Activated naive CD8-positive, alpha-beta T cell treated with anti-CD3 and anti-CD28 coated beads, Interleukin-2, amount 10 ng/mL, durations not matched to agents 7 days and 5 days (primary cell): ENCODE measurements at regions not wholly inside any gene's neighbourhood (a gene's known extent, or its start where the extent isn't known, plus 50 kb on each side); places are given as distances from the start of the nearest gene placed in this dataset.
"Not testable (repeated sequence)": the region's sequence is repeated elsewhere in the genome, so short reads cannot be mapped to it uniquely, and the experiment has no call there.

Experiments used
- ATAC-seq: fragments of 150-1000 bp; cut with Tn5 transposase; one replicate; pipeline ENCODE4 v1.10.0; 2021; ENCODE audit warnings: low read depth, moderate library complexity
- POLR2A ChIA-PET: fragments of 350-600 bp; sonication (Branson Sonifier 250); formaldehyde crosslinking; loops from one replicate; lab custom pipeline; 2021; ENCODE audit warnings: antibody characterized with exemption; lab: Charles Lee
- DNase-seq: peaks from one replicate; pipeline ENCODE4 v3.0.0; 2021
- H3K27ac Mint-ChIP-seq: one replicate; pipeline ENCODE4 v1.8.0; 2022; ENCODE audit warnings: mild to moderate bottlenecking, mixed read lengths
- H3K27me3 Mint-ChIP-seq: one replicate; pipeline ENCODE4 v1.8.0; 2022; ENCODE audit warnings: mild to moderate bottlenecking, moderate library complexity, mixed read lengths
- H3K36me3 Mint-ChIP-seq: one replicate; pipeline ENCODE4 v1.8.0; 2021; ENCODE audit warnings: mild to moderate bottlenecking, mixed read lengths
- H3K4me1 Mint-ChIP-seq: one replicate; pipeline ENCODE4 v1.8.0; 2021; ENCODE audit warnings: mixed read lengths
- H3K4me3 Mint-ChIP-seq: one replicate; pipeline ENCODE4 v1.8.0; 2022; ENCODE audit warnings: mild to moderate bottlenecking, moderate library complexity, mixed read lengths
- H3K9me3 Mint-ChIP-seq: one replicate; pipeline ENCODE4 v1.8.0; 2021; ENCODE audit warnings: mixed read lengths

GRCh38 chr9:85487872-85488271, 253.9 kb downstream of the AGTPBP1 start:
- Mint-ChIP-seq H3K4me1 (no peaks in the 10 kb centered on the region), H3K27ac (no peak overlapping the region), H3K9me3 (no peaks in the 10 kb centered on the region), H3K27me3 (peaks cover 10% of the 10 kb centered on the region), H3K36me3 (no peaks in the 10 kb centered on the region), H3K4me3 (no peak overlapping the region)
- POLR2A ChIA-PET: no interaction called here
- no peak for ATAC-seq
- no peak for DNase-seq

- no peaks in the 10 kb centered on the region for H3K4me1 Mint-ChIP-seq
Measured at GRCh38 chr9:85484235-85484634, 257.5 kb downstream of the AGTPBP1 start.

GRCh38 chr9:85483208-85483607, 258.5 kb downstream of the AGTPBP1 start:
- Mint-ChIP-seq H3K27me3 (peaks cover 20% of the 10 kb centered on the region), H3K9me3 (no peaks in the 10 kb centered on the region), H3K27ac (no peak overlapping the region), H3K4me3 (no peak overlapping the region), H3K36me3 (no peaks in the 10 kb centered on the region), H3K4me1 (no peaks in the 10 kb centered on the region)
- DNase-seq (no peak), ATAC-seq (no peak)
- POLR2A ChIA-PET: no interaction called here

More at GRCh38 chr9:85484235-85484634, 257.5 kb downstream of the AGTPBP1 start:
- Mint-ChIP-seq H3K4me3 (no peak overlapping the region), H3K36me3 (no peaks in the 10 kb centered on the region), H3K27ac (no peak overlapping the region), H3K27me3 (peaks cover 16% of the 10 kb centered on the region), H3K9me3 (no peaks in the 10 kb centered on the region)
- DNase-seq (no peak), ATAC-seq (no peak)
- POLR2A ChIA-PET: no interaction called here

GRCh38 chr9:85479305-85479704, 262.4 kb downstream of the AGTPBP1 start:
- POLR2A ChIA-PET: no interaction called here

GRCh38 chr9:85478847-85479246, 262.9 kb downstream of the AGTPBP1 start:
- POLR2A ChIA-PET: no interaction called here
- peaks cover 11% of the 10 kb centered on the region for H3K27me3 Mint-ChIP-seq
- H3K36me3 Mint-ChIP-seq: no peaks in the 10 kb centered on the region
- DNase-seq: no peak
- H3K9me3 Mint-ChIP-seq: peaks cover 4% of the 10 kb centered on the region
- no peak overlapping the region for H3K27ac Mint-ChIP-seq
- no peak overlapping the region for H3K4me3 Mint-ChIP-seq
- no peak for ATAC-seq
- H3K4me1 Mint-ChIP-seq: no peaks in the 10 kb centered on the region

More at GRCh38 chr9:85479305-85479704, 262.4 kb downstream of the AGTPBP1 start:
- Mint-ChIP-seq H3K36me3 (no peaks in the 10 kb centered on the region), H3K27me3 (peaks cover 15% of the 10 kb centered on the region), H3K9me3 (peaks cover 4% of the 10 kb centered on the region), H3K4me3 (no peak overlapping the region), H3K4me1 (no peaks in the 10 kb centered on the region), H3K27ac (no peak overlapping the region)
- DNase-seq (no peak), ATAC-seq (no peak)

- H3K27me3 Mint-ChIP-seq, H3K36me3 Mint-ChIP-seq, H3K9me3 Mint-ChIP-seq, H3K4me1 Mint-ChIP-seq, POLR2A ChIA-PET, H3K4me3 Mint-ChIP-seq, ATAC-seq, H3K27ac Mint-ChIP-seq, DNase-seq: not testable (repeated sequence)
Measured at GRCh38 chr9:85474896-85475295, 266.9 kb downstream of the AGTPBP1 start.

GRCh38 chr9:85471791-85472190, 270.0 kb downstream of the AGTPBP1 start:
- ATAC-seq (no peak), DNase-seq (no peak)
- no peak overlapping the region for H3K4me3 Mint-ChIP-seq
- H3K27me3 Mint-ChIP-seq: peaks cover 7% of the 10 kb centered on the region
- no peaks in the 10 kb centered on the region for H3K4me1 Mint-ChIP-seq
- no peaks in the 10 kb centered on the region for H3K36me3 Mint-ChIP-seq
- peaks cover 4% of the 10 kb centered on the region for H3K9me3 Mint-ChIP-seq
- POLR2A ChIA-PET: no interaction called here
- H3K27ac Mint-ChIP-seq: no peak overlapping the region

GRCh38 chr9:85469041-85469440, 272.7 kb downstream of the AGTPBP1 start:
- Mint-ChIP-seq H3K27ac (no peak overlapping the region), H3K4me3 (no peak overlapping the region), H3K9me3 (no peaks in the 10 kb centered on the region), H3K27me3 (peaks cover 7% of the 10 kb centered on the region), H3K36me3 (no peaks in the 10 kb centered on the region), H3K4me1 (no peaks in the 10 kb centered on the region)
- ATAC-seq (no peak), DNase-seq (no peak)
- POLR2A ChIA-PET: no interaction called here

- no peak overlapping the region for H3K27ac Mint-ChIP-seq
- no peaks in the 10 kb centered on the region for H3K9me3 Mint-ChIP-seq
- POLR2A ChIA-PET: no interaction called here
- peaks cover 7% of the 10 kb centered on the region for H3K27me3 Mint-ChIP-seq
- no peaks in the 10 kb centered on the region for H3K36me3 Mint-ChIP-seq
- no peaks in the 10 kb centered on the region for H3K4me1 Mint-ChIP-seq
- ATAC-seq (no peak), DNase-seq (no peak)
- no peak overlapping the region for H3K4me3 Mint-ChIP-seq
Measured at GRCh38 chr9:85466834-85467233, 274.9 kb downstream of the AGTPBP1 start.

GRCh38 chr9:85458114-85458864, 283.5 kb downstream of the AGTPBP1 start:
- ATAC-seq, H3K9me3 Mint-ChIP-seq, POLR2A ChIA-PET, H3K4me1 Mint-ChIP-seq, H3K27ac Mint-ChIP-seq, DNase-seq, H3K27me3 Mint-ChIP-seq, H3K36me3 Mint-ChIP-seq, H3K4me3 Mint-ChIP-seq: not testable (repeated sequence)

- no peak overlapping the region for H3K27ac Mint-ChIP-seq
- ATAC-seq (no peak), DNase-seq (no peak)
- POLR2A ChIA-PET: no interaction called here
- no peaks in the 10 kb centered on the region for H3K4me1 Mint-ChIP-seq
- H3K4me3 Mint-ChIP-seq: no peak overlapping the region
- H3K36me3 Mint-ChIP-seq: no peaks in the 10 kb centered on the region
- H3K9me3 Mint-ChIP-seq: no peaks in the 10 kb centered on the region
- H3K27me3 Mint-ChIP-seq: peaks cover 16% of the 10 kb centered on the region
Measured at GRCh38 chr9:85453850-85454249, 287.9 kb downstream of the AGTPBP1 start.

- no peak overlapping the region for H3K27ac Mint-ChIP-seq
- POLR2A ChIA-PET: no interaction called here
Measured at GRCh38 chr9:85452841-85453240, 288.9 kb downstream of the AGTPBP1 start.

GRCh38 chr9:85451680-85452079, 290.1 kb downstream of the AGTPBP1 start:
- DNase-seq (no peak), ATAC-seq (no peak)
- Mint-ChIP-seq H3K27me3 (peaks cover 17% of the 10 kb centered on the region), H3K9me3 (peaks cover 2% of the 10 kb centered on the region), H3K36me3 (no peaks in the 10 kb centered on the region), H3K27ac (no peak overlapping the region), H3K4me3 (no peak overlapping the region), H3K4me1 (no peaks in the 10 kb centered on the region)
- POLR2A ChIA-PET: no interaction called here

More at GRCh38 chr9:85452841-85453240, 288.9 kb downstream of the AGTPBP1 start:
- ATAC-seq (no peak), DNase-seq (no peak)
- Mint-ChIP-seq H3K36me3 (no peaks in the 10 kb centered on the region), H3K4me1 (no peaks in the 10 kb centered on the region), H3K9me3 (no peaks in the 10 kb centered on the region), H3K27me3 (peaks cover 17% of the 10 kb centered on the region), H3K4me3 (no peak overlapping the region)

- ATAC-seq: no peak
- Mint-ChIP-seq H3K36me3 (no peaks in the 10 kb centered on the region), H3K27ac (no peak overlapping the region), H3K27me3 (peaks cover 30% of the 10 kb centered on the region), H3K9me3 (peaks cover 6% of the 10 kb centered on the region), H3K4me1 (no peaks in the 10 kb centered on the region), H3K4me3 (no peak overlapping the region)
- POLR2A ChIA-PET: no interaction called here
- DNase-seq: no peak
Measured at GRCh38 chr9:85445887-85446286, 295.9 kb downstream of the AGTPBP1 start.
